ENCODE measurements at regions not wholly inside any gene's neighbourhood (a gene's known extent, or its start where the extent isn't known, plus 50 kb on each side); places are given as distances from the start of the nearest gene placed in this dataset.

DNA sequence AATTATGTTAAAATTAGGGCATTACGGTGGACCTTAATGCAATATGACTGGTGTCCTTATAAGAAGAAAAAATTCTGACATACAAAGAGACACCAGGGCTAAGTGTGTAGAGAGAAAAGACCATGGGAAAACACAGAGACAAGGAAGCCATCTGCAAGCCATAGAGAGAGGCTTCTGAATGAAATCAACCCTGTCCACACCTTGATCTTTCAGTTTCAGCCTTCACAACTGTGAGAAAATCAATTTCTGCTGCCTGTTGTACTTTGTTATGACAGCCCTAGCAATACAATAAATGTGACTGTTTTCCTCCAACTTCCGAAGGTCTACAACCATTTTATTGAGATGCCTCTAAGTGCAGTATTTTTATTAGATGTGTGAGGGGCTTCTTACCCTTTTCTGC is 1407.2 kb downstream of the MRPL39 start:
- no peak overlapping the region for H2AFZ ChIP-seq (replicated peaks; ENCODE audit: low read length, poor library complexity)
- ChIA-PET CTCF (no interaction called here), POLR2A (ENCODE audit: unreplicated experiment) (no interaction called here)
- H3K56ac ChIP-seq (ENCODE audit: extremely low read depth, insufficient read depth, low read length) = no peak overlapping the region
- H3K18ac ChIP-seq (ENCODE audit: low read depth, low read length) = no peak overlapping the region
- H3K4me1 ChIP-seq (ENCODE audit: control insufficient read depth, insufficient read depth, low read length) = no peaks in the 10 kb centered on the region
- H3K27me3 ChIP-seq (ENCODE audit: control insufficient read depth, insufficient read depth, low read length) = no peaks in the 10 kb centered on the region
- no peaks in the 10 kb centered on the region for H3K79me1 ChIP-seq (ENCODE audit: low read depth in 1 of 2, low read length in 2 of 2)
- H3K4me3 ChIP-seq (ENCODE audit: insufficient read depth, low read depth, low read length) = no peak overlapping the region
- no peak overlapping the region for H2BK15ac ChIP-seq (ENCODE audit: low read depth, low read length)
- WGBS, 2 experiments (ENCODE audit: extremely low coverage in 2 of 2, insufficient read length in 1 of 2) = no CpG with 5 or more reads among the region's 2 CpGs
- dilution Hi-C loops (cut with HindIII; ENCODE audit: low sequenced_read_pairs, unreplicated experiment) (no loop called here), intact Hi-C loops (cut with micrococcal nuclease) (no loop called here), in situ Hi-C loops (cut with MboI; ENCODE audit: low sequenced_read_pairs) (no loop called here)
- H3K27ac ChIP-seq (ENCODE audit: insufficient read depth, low read length) = no peak overlapping the region
- H3K14ac ChIP-seq (replicated peaks; ENCODE audit: low read depth, low read length) = no peak overlapping the region
- ATAC-seq (ENCODE audit: low read depth) = no peak
- peaks cover 1% of the 10 kb centered on the region; the same call in 1 of the 2 replicates for H3K9me3 ChIP-seq (ENCODE audit: control insufficient read depth, insufficient read depth, low read length)
- TF ChIP-seq MXI1 (IDR thresholded peaks at IDR 0.05; ENCODE audit: borderline replicate concordance, low read depth, low read length) (no peak), FOS (IDR thresholded peaks at IDR 0.05; ENCODE audit: low read depth, low read length) (no peak), SMC3 (IDR thresholded peaks at IDR 0.05; ENCODE audit: low read depth, low read length) (no peak)
- TF ChIP-seq, protein P1, sequence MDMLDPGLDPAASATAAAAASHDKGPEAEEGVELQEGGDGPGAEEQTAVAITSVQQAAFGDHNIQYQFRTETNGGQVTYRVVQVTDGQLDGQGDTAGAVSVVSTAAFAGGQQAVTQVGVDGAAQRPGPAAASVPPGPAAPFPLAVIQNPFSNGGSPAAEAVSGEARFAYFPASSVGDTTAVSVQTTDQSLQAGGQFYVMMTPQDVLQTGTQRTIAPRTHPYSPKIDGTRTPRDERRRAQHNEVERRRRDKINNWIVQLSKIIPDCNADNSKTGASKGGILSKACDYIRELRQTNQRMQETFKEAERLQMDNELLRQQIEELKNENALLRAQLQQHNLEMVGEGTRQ (IDR thresholded peaks at IDR 0.05; ENCODE audit: low read depth, low read length) = no peak
- H3K4me2 ChIP-seq (ENCODE audit: low read depth, low read length) = no peak overlapping the region
- no peak overlapping the region for H4K5ac ChIP-seq (ENCODE audit: low read depth, low read length)
- no peaks in the 10 kb centered on the region for H3K36me3 ChIP-seq (ENCODE audit: control insufficient read depth, insufficient read depth, low read length)
- H2BK5ac ChIP-seq (ENCODE audit: low read depth, low read length, poor library complexity, severe bottlenecking) = no peak overlapping the region
- no peak overlapping the region for H2AK5ac ChIP-seq (ENCODE audit: low read depth, low read length)
- H3K9ac ChIP-seq (ENCODE audit: low read depth, low read length) = no peak overlapping the region
- no peak overlapping the region for H3K23ac ChIP-seq (ENCODE audit: low read depth, low read length)
- no peak for DNase-seq
- no peaks in the 10 kb centered on the region for H3K9me1 ChIP-seq (ENCODE audit: insufficient read depth, low read length)
- no peak overlapping the region for H3K4ac ChIP-seq (ENCODE audit: low read depth, low read length)
- no peak overlapping the region for H2BK20ac ChIP-seq (ENCODE audit: low read depth, low read length)
- BruUV-seq (replicated peaks) = no TSS peak
- no peak overlapping the region for H2BK120ac ChIP-seq (ENCODE audit: low read depth, low read length)
- H2AK9ac ChIP-seq (replicated peaks; ENCODE audit: low read depth, low read length, poor library complexity) = no peak overlapping the region
- no peak overlapping the region for H4K8ac ChIP-seq (ENCODE audit: low read depth in 2 of 2, low read length in 2 of 2)
- no peak overlapping the region for H4K91ac ChIP-seq (ENCODE audit: insufficient read depth, low read depth, low read length)
- H4K20me1 ChIP-seq (ENCODE audit: insufficient read depth, low read length) = no peaks in the 10 kb centered on the region

Data from IMR-90 (cell line).